SK-N-SH (cell line): ENCODE measurements at regions not wholly inside any gene's neighbourhood (a gene's known extent, or its start where the extent isn't known, plus 50 kb on each side); places are given as distances from the start of the nearest gene placed in this dataset.

Source experiments
- CTCF ChIP-seq: fragments of 200-600 bp; sonication (generic); IDR thresholded peaks from 2 replicates; pipeline ENCODE4 v1.6.1; 2017; ENCODE audit warnings: antibody characterized with exemption, mild to moderate bottlenecking, moderate library complexity
- EZH2phosphoT487 ChIP-seq: fragments of 200-600 bp; sonication (generic); IDR thresholded peaks from 2 replicates; pipeline ENCODE4 v1.6.1; 2017; ENCODE audit warnings: low read depth, mixed run types, mild to moderate bottlenecking, antibody characterized with exemption, moderate library complexity, borderline replicate concordance
- FOSL2 ChIP-seq: IDR thresholded peaks from 2 replicates; pipeline ENCODE4 v1.4.0; 2012; ENCODE audit warnings: low read depth, mild to moderate bottlenecking, moderate library complexity, borderline replicate concordance
- FOXJ3 ChIP-seq: sonication (generic); formaldehyde crosslinking; IDR thresholded peaks from 2 replicates; pipeline ENCODE4 v1.5.1; 2020; ENCODE audit warnings: mild to moderate bottlenecking, missing genetic modification reagents
- GABPA ChIP-seq: IDR thresholded peaks from 2 replicates; pipeline ENCODE4 v1.4.0; 2012; ENCODE audit warnings: low read depth, mild to moderate bottlenecking
- GATA2 ChIP-seq: sonication (generic); formaldehyde crosslinking; IDR thresholded peaks from 2 replicates; pipeline ENCODE4 v1.5.0; 2020; ENCODE audit warnings: mild to moderate bottlenecking, missing genetic modification reagents
- POLR2AphosphoS5 ChIP-seq: IDR thresholded peaks from 2 replicates; pipeline ENCODE4 v1.6.1; 2012; ENCODE audit warnings: low read depth, low read length
- RCOR1 ChIP-seq: fragments of 150-350 bp; IDR thresholded peaks from 2 replicates; pipeline ENCODE4 v1.6.1; 2017; ENCODE audit warnings: antibody characterized with exemption, low read length
- RFX5 ChIP-seq: IDR thresholded peaks from 2 replicates; pipeline ENCODE4 v1.6.1; 2012; ENCODE audit warnings: mild to moderate bottlenecking, improper control_type of control experiment, low read length
- TF ChIP-seq, protein P1 (sequence below): fragments of 150-350 bp; IDR thresholded peaks from 2 replicates; pipeline ENCODE4 v1.6.1; 2017; ENCODE audit warnings: antibody characterized with exemption, low read length, low read depth, borderline replicate concordance

DNA sequence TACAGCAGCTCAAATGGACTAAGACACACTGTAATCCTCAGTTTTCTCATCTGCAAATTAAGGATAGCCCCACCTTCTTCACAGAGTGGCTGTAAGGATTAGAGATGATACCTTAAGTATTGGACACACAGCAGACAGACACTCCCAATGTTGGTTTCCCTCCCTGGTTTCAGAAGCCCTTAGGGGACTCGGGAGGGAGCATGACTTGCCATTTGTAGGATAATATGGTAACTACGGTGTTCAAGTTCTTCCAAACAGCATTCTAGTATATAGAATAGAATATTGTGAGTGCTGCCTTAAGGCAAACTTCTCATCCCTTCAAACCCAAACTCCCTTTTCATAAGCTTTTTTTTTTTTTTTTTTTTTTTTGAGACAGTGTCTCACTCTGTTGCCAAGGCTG lies 101.9 kb downstream of the COPRS start:
- TF ChIP-seq EZH2phosphoT487 (no peak), FOXJ3 (CRISPR knock-in tag) (no peak), GATA2 (CRISPR knock-in tag) (no peak), CTCF (no peak), POLR2AphosphoS5 (no peak), FOSL2 (no peak), GABPA (no peak), RCOR1 (no peak), RFX5 (no peak)
- TF ChIP-seq, protein P1, sequence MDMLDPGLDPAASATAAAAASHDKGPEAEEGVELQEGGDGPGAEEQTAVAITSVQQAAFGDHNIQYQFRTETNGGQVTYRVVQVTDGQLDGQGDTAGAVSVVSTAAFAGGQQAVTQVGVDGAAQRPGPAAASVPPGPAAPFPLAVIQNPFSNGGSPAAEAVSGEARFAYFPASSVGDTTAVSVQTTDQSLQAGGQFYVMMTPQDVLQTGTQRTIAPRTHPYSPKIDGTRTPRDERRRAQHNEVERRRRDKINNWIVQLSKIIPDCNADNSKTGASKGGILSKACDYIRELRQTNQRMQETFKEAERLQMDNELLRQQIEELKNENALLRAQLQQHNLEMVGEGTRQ, result no peak
